ENCODE measurements at regions not wholly inside any gene's neighbourhood (a gene's known extent, or its start where the extent isn't known, plus 50 kb on each side); places are given as distances from the start of the nearest gene placed in this dataset.

- FAIRE-seq, result no peak
- intact Hi-C loops (cut with micrococcal nuclease), result loop anchor here (2.0 kb wide), 1 partner anchor 14 kb away; no protein-coding TSS in a partner anchor
- DNase-seq (ENCODE audit: low read depth, low spot score), result peak; percentile 31
- Histone ChIP-seq H3K79me2 (ENCODE audit: control insufficient read depth, insufficient read depth, low read length) (no peaks in the 10 kb centered on the region), H3K36me3 (ENCODE audit: control insufficient read depth in 2 of 2, extremely low read depth in 1 of 2, insufficient read depth in 2 of 2, low read length in 2 of 2) (no peaks in the 10 kb centered on the region), H3K9ac (replicated peaks; ENCODE audit: extremely low read depth, insufficient read depth, low read length) (no peak overlapping the region), H2AFZ (ENCODE audit: low read depth, low read length) (no peak overlapping the region), H3K27ac (ENCODE audit: insufficient read depth, low read depth, low read length) (no peak overlapping the region), H3K4me3 (replicated peaks in 1 of 3; ENCODE audit: insufficient read depth in 1 of 3, low read depth in 1 of 3, low read length in 3 of 3) (no peak overlapping the region), H4K20me1 (replicated peaks; ENCODE audit: control insufficient read depth, extremely low read depth, insufficient read depth, low read length) (no peaks in the 10 kb centered on the region), H3K9me1 (replicated peaks; ENCODE audit: control insufficient read depth, extremely low read depth, insufficient read depth, low read length) (no peaks in the 10 kb centered on the region), H3K9me3 (replicated peaks; ENCODE audit: control insufficient read depth, insufficient read depth, low read length) (no peaks in the 10 kb centered on the region), H3K4me2 (ENCODE audit: insufficient read depth, low read length) (peak overlapping the region; percentile 10), H3K27me3 (ENCODE audit: control insufficient read depth in 2 of 2, insufficient read depth in 2 of 2, low read length in 2 of 2) (no peaks in the 10 kb centered on the region), H3K4me1 (ENCODE audit: control insufficient read depth, extremely low read depth, insufficient read depth, low read length) (peaks cover 2% of the 10 kb centered on the region)
- BruUV-seq (replicated peaks), result no TSS peak
- TF ChIP-seq GATA2 (IDR thresholded peaks at IDR 0.05; ENCODE audit: insufficient read depth, insufficient read length, low read depth, low read length) (no peak), JUN (IDR thresholded peaks at IDR 0.05; ENCODE audit: borderline replicate concordance, insufficient read depth, insufficient read length, low read depth) (peak; percentile 29)
- dilution Hi-C loops (cut with MboI; ENCODE audit: extremely low pct_ligation_motif_present, low sequenced_read_pairs), result no loop called here
- ChIA-PET POLR2A (interaction anchor here (0.6 kb wide), 1 partner anchor 265 kb away, joined by 4 read pairs; no protein-coding TSS in a partner anchor), CTCF (interaction anchor here (0.9 to 1.3 kb wide), 3 partner anchors 9 to 275 kb away, joined by 5 read pairs; no protein-coding TSS in a partner anchor)
Measured at GRCh38 chr2:156918410-156918809, 339.1 kb upstream of the GALNT5 start.

DNA sequence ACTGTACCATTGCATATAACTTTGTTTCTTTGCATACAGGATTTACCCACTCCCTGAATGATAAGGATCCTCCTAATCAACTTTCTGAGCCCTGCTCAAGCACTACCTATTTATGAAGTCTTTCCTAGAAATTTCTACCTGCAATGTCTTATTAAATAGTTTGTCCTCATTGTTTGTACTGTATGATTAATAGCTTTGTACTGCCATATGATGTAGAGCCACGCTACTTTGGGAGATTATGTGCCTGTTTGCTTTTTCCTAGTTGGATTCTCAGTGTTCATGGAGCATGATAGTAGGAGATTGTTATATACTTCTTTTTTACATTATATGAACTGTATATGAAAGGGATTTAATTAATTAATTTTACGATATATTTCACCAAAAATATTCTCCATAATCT lies 327.1 kb upstream of the GALNT5 start:
- Histone ChIP-seq H2AFZ (ENCODE audit: low read depth, low read length) (no peak overlapping the region), H3K36me3 (ENCODE audit: control insufficient read depth in 2 of 2, extremely low read depth in 1 of 2, insufficient read depth in 2 of 2, low read length in 2 of 2) (no peaks in the 10 kb centered on the region), H3K4me3 (replicated peaks in 1 of 3; ENCODE audit: insufficient read depth in 1 of 3, low read depth in 1 of 3, low read length in 3 of 3) (no peak overlapping the region), H3K9ac (replicated peaks; ENCODE audit: extremely low read depth, insufficient read depth, low read length) (no peak overlapping the region), H3K27me3 (ENCODE audit: control insufficient read depth in 2 of 2, insufficient read depth in 2 of 2, low read length in 2 of 2) (no peaks in the 10 kb centered on the region), H3K4me1 (ENCODE audit: control insufficient read depth, extremely low read depth, insufficient read depth, low read length) (no peaks in the 10 kb centered on the region), H3K9me3 (replicated peaks; ENCODE audit: control insufficient read depth, insufficient read depth, low read length) (no peaks in the 10 kb centered on the region), H3K27ac (ENCODE audit: insufficient read depth, low read depth, low read length) (no peak overlapping the region), H3K9me1 (replicated peaks; ENCODE audit: control insufficient read depth, extremely low read depth, insufficient read depth, low read length) (no peaks in the 10 kb centered on the region), H4K20me1 (replicated peaks; ENCODE audit: control insufficient read depth, extremely low read depth, insufficient read depth, low read length) (no peaks in the 10 kb centered on the region), H3K4me2 (ENCODE audit: insufficient read depth, low read length) (no peak overlapping the region), H3K79me2 (ENCODE audit: control insufficient read depth, insufficient read depth, low read length) (no peaks in the 10 kb centered on the region)
- no peak for FAIRE-seq
- ChIA-PET POLR2A (no interaction called here), CTCF (no interaction called here)
- TF ChIP-seq FOS (IDR thresholded peaks at IDR 0.05; ENCODE audit: borderline replicate concordance, insufficient read depth, low read length) (no peak), JUN (IDR thresholded peaks at IDR 0.05; ENCODE audit: borderline replicate concordance, insufficient read depth, insufficient read length, low read depth) (no peak), MYC (IDR thresholded peaks at IDR 0.05; ENCODE audit: low read depth, low read length) (no peak), EZH2 (IDR thresholded peaks at IDR 0.05; ENCODE audit: borderline replicate concordance, low read depth, low read length, severe bottlenecking) (no peak), POLR2A (IDR thresholded peaks at IDR 0.05; ENCODE audit: low read depth, low read length) (no peak), CTCF (IDR thresholded peaks at IDR 0.05; ENCODE audit: extremely low read depth in 1 of 2, insufficient read depth in 1 of 2, low read depth in 1 of 2, low read length in 2 of 2) (no peak), GATA2 (IDR thresholded peaks at IDR 0.05; ENCODE audit: insufficient read depth, insufficient read length, low read depth, low read length) (no peak), POLR2AphosphoS5 (IDR thresholded peaks at IDR 0.05; ENCODE audit: insufficient read depth, low read depth, low read length) (no peak), MAX (IDR thresholded peaks at IDR 0.05; ENCODE audit: insufficient read depth, insufficient read length) (no peak)
- no TSS peak for BruUV-seq (replicated peaks)
- no peak for DNase-seq (ENCODE audit: low read depth, low spot score)
- dilution Hi-C loops (cut with MboI; ENCODE audit: extremely low pct_ligation_motif_present, low sequenced_read_pairs) (no loop called here), intact Hi-C loops (cut with micrococcal nuclease) (no loop called here)

Measured in endothelial cell of umbilical vein (primary cell).